ENCODE measurements at regions not wholly inside any gene's neighbourhood (a gene's known extent, or its start where the extent isn't known, plus 50 kb on each side); places are given as distances from the start of the nearest gene placed in this dataset.

DNA sequence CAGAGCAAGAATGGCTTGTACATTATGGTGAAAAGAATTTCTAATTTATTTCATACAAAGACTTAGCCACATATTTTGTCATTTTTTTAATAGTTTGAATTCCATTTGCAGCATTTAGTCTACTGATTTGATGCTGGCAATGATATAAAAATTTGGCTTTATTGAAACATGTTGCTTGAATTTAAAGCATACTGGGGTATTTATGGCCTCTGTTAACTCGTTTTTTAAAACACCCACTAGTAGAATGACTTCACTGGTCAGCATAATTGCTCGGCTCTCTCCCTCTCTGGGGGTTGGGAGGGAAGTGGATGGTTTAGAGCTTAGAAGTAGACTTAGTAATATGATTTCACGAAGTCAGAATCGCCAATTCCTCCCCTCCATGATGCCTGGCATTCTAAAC, 354.9 kb upstream of the HTR2A start:
- no peak for DNase-seq
- no peaks in the 10 kb centered on the region for H3K9me3 ChIP-seq
- H3K36me3 ChIP-seq (ENCODE audit: low read depth, missing control alignments) = no peaks in the 10 kb centered on the region
- H3K27me3 ChIP-seq = no peaks in the 10 kb centered on the region
- H3K4me3 ChIP-seq = no peak overlapping the region
- TF ChIP-seq, protein P1, sequence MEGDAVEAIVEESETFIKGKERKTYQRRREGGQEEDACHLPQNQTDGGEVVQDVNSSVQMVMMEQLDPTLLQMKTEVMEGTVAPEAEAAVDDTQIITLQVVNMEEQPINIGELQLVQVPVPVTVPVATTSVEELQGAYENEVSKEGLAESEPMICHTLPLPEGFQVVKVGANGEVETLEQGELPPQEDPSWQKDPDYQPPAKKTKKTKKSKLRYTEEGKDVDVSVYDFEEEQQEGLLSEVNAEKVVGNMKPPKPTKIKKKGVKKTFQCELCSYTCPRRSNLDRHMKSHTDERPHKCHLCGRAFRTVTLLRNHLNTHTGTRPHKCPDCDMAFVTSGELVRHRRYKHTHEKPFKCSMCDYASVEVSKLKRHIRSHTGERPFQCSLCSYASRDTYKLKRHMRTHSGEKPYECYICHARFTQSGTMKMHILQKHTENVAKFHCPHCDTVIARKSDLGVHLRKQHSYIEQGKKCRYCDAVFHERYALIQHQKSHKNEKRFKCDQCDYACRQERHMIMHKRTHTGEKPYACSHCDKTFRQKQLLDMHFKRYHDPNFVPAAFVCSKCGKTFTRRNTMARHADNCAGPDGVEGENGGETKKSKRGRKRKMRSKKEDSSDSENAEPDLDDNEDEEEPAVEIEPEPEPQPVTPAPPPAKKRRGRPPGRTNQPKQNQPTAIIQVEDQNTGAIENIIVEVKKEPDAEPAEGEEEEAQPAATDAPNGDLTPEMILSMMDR (IDR thresholded peaks at IDR 0.05) = no peak
- TF ChIP-seq POLR2A (IDR thresholded peaks at IDR 0.05) = no peak
- 86 to 91% methylated on average over 4 of the region's 4 CpGs for WGBS, 2 donors
- no peaks in the 10 kb centered on the region for H3K4me1 ChIP-seq
- no peak overlapping the region for H3K27ac ChIP-seq
- intact Hi-C loops (cut with DNase I; ENCODE audit: low total_unique reads) = no loop called here

DNA sequence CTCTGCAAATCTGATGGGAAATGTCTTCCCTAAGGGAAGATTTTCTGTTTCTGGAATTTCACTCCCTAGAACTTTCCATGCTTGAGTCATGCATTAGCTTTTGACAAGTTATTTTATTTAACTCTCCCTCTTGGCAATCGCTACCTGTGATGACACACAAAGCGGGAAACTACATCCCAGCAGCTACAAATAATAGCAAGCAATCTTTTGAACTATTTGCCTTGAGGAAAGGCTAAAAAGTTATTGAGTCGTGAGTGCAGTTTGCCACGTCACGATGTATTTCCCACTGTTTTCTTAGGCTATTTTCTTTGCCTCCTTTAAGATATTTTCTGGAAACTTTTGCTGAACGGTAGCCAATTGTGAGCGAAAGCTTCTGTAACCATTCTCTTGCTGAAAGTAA, 353.3 kb upstream of the HTR2A start:
- Histone ChIP-seq H3K4me3 (no peak overlapping the region), H3K36me3 (ENCODE audit: low read depth, missing control alignments) (no peaks in the 10 kb centered on the region), H3K4me1 (no peaks in the 10 kb centered on the region), H3K27me3 (no peaks in the 10 kb centered on the region), H3K9me3 (no peaks in the 10 kb centered on the region), H3K27ac (no peak overlapping the region)
- TF ChIP-seq, protein P1 (IDR thresholded peaks at IDR 0.05) = no peak
- TF ChIP-seq POLR2A (IDR thresholded peaks at IDR 0.05) = no peak
- intact Hi-C loops (cut with DNase I; ENCODE audit: low total_unique reads) = no loop called here
- DNase-seq = no peak
- WGBS, 2 donors = 73 to 79% methylated on average over 7 of the region's 7 CpGs

DNA sequence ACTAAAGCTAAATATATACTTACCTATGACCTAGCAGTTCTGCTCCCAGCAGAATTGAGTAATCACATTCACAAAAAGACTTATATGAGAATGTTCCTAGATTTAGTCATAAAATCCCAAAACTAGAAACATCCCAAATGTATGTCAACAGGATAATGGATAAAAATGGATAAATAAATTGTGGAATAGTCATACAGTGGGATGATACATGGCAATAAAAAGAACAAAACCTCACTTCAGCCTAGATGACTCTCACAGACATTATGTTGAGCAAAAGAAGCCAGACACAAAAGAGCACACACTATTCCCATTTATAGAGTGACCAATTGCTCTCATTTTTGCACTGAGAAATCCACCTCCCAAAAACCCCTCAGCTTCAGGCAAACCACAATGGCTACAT, 352.4 kb upstream of the HTR2A start:
- Histone ChIP-seq H3K4me3 (no peak overlapping the region), H3K9me3 (no peaks in the 10 kb centered on the region), H3K27me3 (no peaks in the 10 kb centered on the region), H3K36me3 (ENCODE audit: low read depth, missing control alignments) (no peaks in the 10 kb centered on the region), H3K4me1 (no peaks in the 10 kb centered on the region), H3K27ac (no peak overlapping the region)
- TF ChIP-seq, protein P1 (IDR thresholded peaks at IDR 0.05) = no peak
- no peak for TF ChIP-seq POLR2A (IDR thresholded peaks at IDR 0.05)
- intact Hi-C loops (cut with DNase I; ENCODE audit: low total_unique reads) = no loop called here
- DNase-seq = no peak

DNA sequence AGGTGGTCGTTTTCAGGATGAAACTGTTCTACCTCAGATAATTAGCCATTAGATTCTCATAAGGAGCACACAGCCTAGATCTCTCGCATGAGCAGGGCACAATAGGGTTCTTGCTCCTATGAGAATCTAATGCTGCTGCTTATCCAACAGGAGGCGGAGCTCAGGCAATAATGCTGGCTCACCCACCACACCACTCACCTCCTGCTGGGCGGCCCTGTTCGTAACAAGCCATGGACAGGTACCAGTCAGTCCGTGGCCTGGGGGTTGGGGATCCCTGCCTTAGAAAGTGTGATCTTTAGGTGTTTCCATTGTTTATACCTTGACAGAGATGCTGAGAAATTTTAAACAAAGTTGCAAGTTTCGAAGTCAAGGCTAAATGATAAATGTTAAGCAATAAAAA, 344.6 kb upstream of the HTR2A start:
- DNase-seq = no peak
- no peak overlapping the region for H3K4me3 ChIP-seq
- H3K9me3 ChIP-seq = no peaks in the 10 kb centered on the region
- H3K27ac ChIP-seq = no peak overlapping the region
- no peaks in the 10 kb centered on the region for H3K36me3 ChIP-seq (ENCODE audit: low read depth, missing control alignments)
- H3K27me3 ChIP-seq = no peaks in the 10 kb centered on the region
- no peak for TF ChIP-seq POLR2A (IDR thresholded peaks at IDR 0.05)
- TF ChIP-seq, protein P1 (IDR thresholded peaks at IDR 0.05) = no peak
- 80 to 82% methylated on average over 7 of the region's 7 CpGs for WGBS, 2 donors
- no peaks in the 10 kb centered on the region for H3K4me1 ChIP-seq
- intact Hi-C loops (cut with DNase I; ENCODE audit: low total_unique reads) = no loop called here

DNA sequence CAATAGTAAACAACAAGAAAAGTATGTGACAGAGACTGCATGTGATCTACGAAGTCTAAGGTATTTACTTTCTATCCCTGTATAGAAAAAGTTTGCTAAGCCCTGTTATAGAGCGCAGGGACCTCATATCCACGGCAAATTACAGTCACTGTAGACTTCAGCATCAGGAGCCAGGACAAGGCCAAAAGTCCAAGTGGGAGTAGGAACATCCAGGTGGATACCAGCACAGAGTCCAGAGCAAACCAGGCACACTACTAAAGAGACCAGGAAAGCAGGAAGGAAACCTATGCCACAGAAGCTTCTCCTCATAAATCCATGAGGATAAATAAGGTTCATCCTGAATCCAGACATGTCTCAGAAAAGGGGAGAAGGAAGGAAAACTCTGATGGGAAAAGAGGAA, 342.2 kb upstream of the HTR2A start:
- no peak for DNase-seq
- H3K36me3 ChIP-seq (ENCODE audit: low read depth, missing control alignments) = no peaks in the 10 kb centered on the region
- H3K27me3 ChIP-seq = no peaks in the 10 kb centered on the region
- H3K4me1 ChIP-seq = no peaks in the 10 kb centered on the region
- H3K4me3 ChIP-seq = no peak overlapping the region
- 85 to 88% methylated on average over 3 of the region's 3 CpGs for WGBS, 2 donors
- TF ChIP-seq POLR2A (IDR thresholded peaks at IDR 0.05) = no peak
- TF ChIP-seq, protein P1 (IDR thresholded peaks at IDR 0.05) = no peak
- H3K27ac ChIP-seq = no peak overlapping the region
- intact Hi-C loops (cut with DNase I; ENCODE audit: low total_unique reads) = no loop called here
- H3K9me3 ChIP-seq = no peaks in the 10 kb centered on the region
